ENCODE measurements at regions not wholly inside any gene's neighbourhood (a gene's known extent, or its start where the extent isn't known, plus 50 kb on each side); places are given as distances from the start of the nearest gene placed in this dataset.
"Not testable (repeated sequence)": the region's sequence is repeated elsewhere in the genome, so short reads cannot be mapped to it uniquely, and the experiment has no call there.

GRCh38 chr3:191987831-191988350 is 526.9 kb downstream of the PYDC2 start:
- Mint-ChIP-seq H3K27ac (no peak overlapping the region), H3K4me1 (no peaks in the 10 kb centered on the region), H3K9me3 (peaks cover 11 to 29% (median 19%) of the 10 kb centered on the region in 5 donors), H3K36me3 (no peaks in the 10 kb centered on the region), H3K4me3 (no peak overlapping the region), H3K27me3 (peaks cover 0 to 1% of the 10 kb centered on the region in 2 donors)
- H3K4me1 ChIP-seq (ENCODE audit: insufficient read depth, low read length), result no peaks in the 10 kb centered on the region
- CTCF ChIA-PET, result no interaction called here
- H3K27me3 ChIP-seq (ENCODE audit: insufficient read depth, low read length, poor library complexity, severe bottlenecking), result no peaks in the 10 kb centered on the region
- no peak for DNase-seq
- POLR2A ChIA-PET, result no interaction called here
- no peaks in the 10 kb centered on the region for H3K36me3 ChIP-seq (ENCODE audit: insufficient read depth, low read length)
- H3K4me3 ChIP-seq (ENCODE audit: low read length), result no peak overlapping the region
- no peaks in the 10 kb centered on the region for H3K9me3 ChIP-seq (ENCODE audit: low read length)
- no peak overlapping the region for H3K27ac ChIP-seq (ENCODE audit: low read depth, low read length)

- H3K27ac Mint-ChIP-seq; H3K4me1 Mint-ChIP-seq; H3K4me1 ChIP-seq (ENCODE audit: insufficient read depth, low read length); H3K4me3 Mint-ChIP-seq; H3K36me3 ChIP-seq (ENCODE audit: insufficient read depth, low read length); DNase-seq; CTCF ChIA-PET; H3K27me3 ChIP-seq (ENCODE audit: insufficient read depth, low read length, poor library complexity, severe bottlenecking); H3K27ac ChIP-seq (ENCODE audit: low read depth, low read length); POLR2A ChIA-PET; H3K36me3 Mint-ChIP-seq; H3K9me3 ChIP-seq (ENCODE audit: low read length); H3K4me3 ChIP-seq (ENCODE audit: low read length); H3K27me3 Mint-ChIP-seq: not testable (repeated sequence)
- peaks cover 16 to 46% (median 30%) of the 10 kb centered on the region in 5 donors for H3K9me3 Mint-ChIP-seq
Observed at GRCh38 chr3:191993952-191994351, 533.0 kb downstream of the PYDC2 start.

GRCh38 chr3:191997093-191997492 is 536.1 kb downstream of the PYDC2 start:
- Mint-ChIP-seq H3K4me3 (no peak overlapping the region), H3K36me3 (no peaks in the 10 kb centered on the region), H3K27ac (no peak overlapping the region), H3K27me3 (no peaks in the 10 kb centered on the region), H3K4me1 (no peaks in the 10 kb centered on the region), H3K9me3 (peaks cover 13 to 35% (median 25%) of the 10 kb centered on the region in 5 donors)
- Histone ChIP-seq H3K4me3 (ENCODE audit: low read length) (no peak overlapping the region), H3K36me3 (ENCODE audit: insufficient read depth, low read length) (no peaks in the 10 kb centered on the region), H3K9me3 (ENCODE audit: low read length) (no peaks in the 10 kb centered on the region), H3K27me3 (ENCODE audit: insufficient read depth, low read length, poor library complexity, severe bottlenecking) (no peaks in the 10 kb centered on the region), H3K4me1 (ENCODE audit: insufficient read depth, low read length) (no peaks in the 10 kb centered on the region), H3K27ac (ENCODE audit: low read depth, low read length) (no peak overlapping the region)
- no peak for DNase-seq
- POLR2A ChIA-PET, result no interaction called here
- CTCF ChIA-PET, result no interaction called here

GRCh38 chr3:191997579-191998268 is 536.8 kb downstream of the PYDC2 start:
- no peak for DNase-seq
- no peaks in the 10 kb centered on the region for H3K36me3 Mint-ChIP-seq
- Histone ChIP-seq H3K27me3 (ENCODE audit: insufficient read depth, low read length, poor library complexity, severe bottlenecking) (no peaks in the 10 kb centered on the region), H3K4me3 (ENCODE audit: low read length) (no peak overlapping the region), H3K4me1 (ENCODE audit: insufficient read depth, low read length) (no peaks in the 10 kb centered on the region), H3K27ac (ENCODE audit: low read depth, low read length) (no peak overlapping the region), H3K9me3 (ENCODE audit: low read length) (no peaks in the 10 kb centered on the region), H3K36me3 (ENCODE audit: insufficient read depth, low read length) (no peaks in the 10 kb centered on the region)
- H3K27ac Mint-ChIP-seq, result no peak overlapping the region
- peaks cover 9 to 31% (median 24%) of the 10 kb centered on the region in 5 donors for H3K9me3 Mint-ChIP-seq
- ChIA-PET CTCF (no interaction called here), POLR2A (no interaction called here)
- H3K27me3 Mint-ChIP-seq, result no peaks in the 10 kb centered on the region
- H3K4me3 Mint-ChIP-seq, result no peak overlapping the region
- H3K4me1 Mint-ChIP-seq, result no peaks in the 10 kb centered on the region

- Mint-ChIP-seq H3K27me3 (no peaks in the 10 kb centered on the region), H3K36me3 (no peaks in the 10 kb centered on the region), H3K4me1 (no peaks in the 10 kb centered on the region), H3K4me3 (no peak overlapping the region), H3K27ac (no peak overlapping the region), H3K9me3 (peaks cover 4 to 15% (median 6%) of the 10 kb centered on the region in 5 donors)
- no peak overlapping the region for H3K4me3 ChIP-seq (ENCODE audit: low read length)
- no peaks in the 10 kb centered on the region for H3K27me3 ChIP-seq (ENCODE audit: insufficient read depth, low read length, poor library complexity, severe bottlenecking)
- CTCF ChIA-PET, result no interaction called here
- H3K27ac ChIP-seq (ENCODE audit: low read depth, low read length), result no peak overlapping the region
- H3K36me3 ChIP-seq (ENCODE audit: insufficient read depth, low read length), result no peaks in the 10 kb centered on the region
- POLR2A ChIA-PET, result no interaction called here
- no peaks in the 10 kb centered on the region for H3K9me3 ChIP-seq (ENCODE audit: low read length)
- H3K4me1 ChIP-seq (ENCODE audit: insufficient read depth, low read length), result no peaks in the 10 kb centered on the region
- DNase-seq, result no peak
Observed at GRCh38 chr3:192001218-192001617, 540.3 kb downstream of the PYDC2 start.

GRCh38 chr3:192005989-192006388 is 545.0 kb downstream of the PYDC2 start:
- H3K27me3 Mint-ChIP-seq, result no peaks in the 10 kb centered on the region
- H3K4me1 ChIP-seq (ENCODE audit: insufficient read depth, low read length), result no peaks in the 10 kb centered on the region
- POLR2A ChIA-PET, result no interaction called here
- no peaks in the 10 kb centered on the region for H3K9me3 ChIP-seq (ENCODE audit: low read length)
- H3K4me1 Mint-ChIP-seq, result no peaks in the 10 kb centered on the region
- no peaks in the 10 kb centered on the region for H3K27me3 ChIP-seq (ENCODE audit: insufficient read depth, low read length, poor library complexity, severe bottlenecking)
- no peaks in the 10 kb centered on the region for H3K36me3 ChIP-seq (ENCODE audit: insufficient read depth, low read length)
- no peak overlapping the region for H3K27ac ChIP-seq (ENCODE audit: low read depth, low read length)
- H3K4me3 Mint-ChIP-seq, result no peak overlapping the region
- H3K36me3 Mint-ChIP-seq, result no peaks in the 10 kb centered on the region
- no peak overlapping the region for H3K4me3 ChIP-seq (ENCODE audit: low read length)
- CTCF ChIA-PET, result no interaction called here
- H3K9me3 Mint-ChIP-seq, result peaks cover 0 to 6% (median 5%) of the 10 kb centered on the region in 5 donors
- no peak for DNase-seq
- H3K27ac Mint-ChIP-seq, result no peak overlapping the region

- H3K9me3 ChIP-seq (ENCODE audit: low read length), result no peaks in the 10 kb centered on the region
- no peaks in the 10 kb centered on the region for H3K36me3 ChIP-seq (ENCODE audit: insufficient read depth, low read length)
- H3K36me3 Mint-ChIP-seq, result no peaks in the 10 kb centered on the region
- H3K4me3 Mint-ChIP-seq, result no peak overlapping the region
- no peak overlapping the region for H3K27ac ChIP-seq (ENCODE audit: low read depth, low read length)
- H3K27me3 Mint-ChIP-seq, result no peaks in the 10 kb centered on the region
- no peak overlapping the region for H3K27ac Mint-ChIP-seq
- peaks cover 2 to 17% (median 7%) of the 10 kb centered on the region in 5 donors for H3K9me3 Mint-ChIP-seq
- DNase-seq, result no peak
- ChIA-PET CTCF (no interaction called here), POLR2A (no interaction called here)
- H3K4me1 ChIP-seq (ENCODE audit: insufficient read depth, low read length), result no peaks in the 10 kb centered on the region
- H3K4me3 ChIP-seq (ENCODE audit: low read length), result no peak overlapping the region
- no peaks in the 10 kb centered on the region for H3K27me3 ChIP-seq (ENCODE audit: insufficient read depth, low read length, poor library complexity, severe bottlenecking)
- no peaks in the 10 kb centered on the region for H3K4me1 Mint-ChIP-seq
Observed at GRCh38 chr3:192009903-192010302, 548.9 kb downstream of the PYDC2 start.

- H3K36me3 ChIP-seq (ENCODE audit: insufficient read depth, low read length), result no peaks in the 10 kb centered on the region
- Mint-ChIP-seq H3K27me3 (no peaks in the 10 kb centered on the region), H3K4me3 (no peak overlapping the region), H3K9me3 (peaks cover 2 to 15% (median 8%) of the 10 kb centered on the region in 5 donors), H3K36me3 (no peaks in the 10 kb centered on the region), H3K4me1 (no peaks in the 10 kb centered on the region), H3K27ac (no peak overlapping the region)
- no peaks in the 10 kb centered on the region for H3K9me3 ChIP-seq (ENCODE audit: low read length)
- H3K4me3 ChIP-seq (ENCODE audit: low read length), result no peak overlapping the region
- no peak overlapping the region for H3K27ac ChIP-seq (ENCODE audit: low read depth, low read length)
- no peak for DNase-seq
- POLR2A ChIA-PET, result no interaction called here
- no peaks in the 10 kb centered on the region for H3K4me1 ChIP-seq (ENCODE audit: insufficient read depth, low read length)
- H3K27me3 ChIP-seq (ENCODE audit: insufficient read depth, low read length, poor library complexity, severe bottlenecking), result no peaks in the 10 kb centered on the region
- CTCF ChIA-PET, result no interaction called here
Observed at GRCh38 chr3:192010490-192010889, 549.5 kb downstream of the PYDC2 start.

All from CD8-positive, alpha-beta memory T cell (primary cell).